Esophagus squamous epithelium (tissue), 5 donors: ENCODE measurements at regions not wholly inside any gene's neighbourhood (a gene's known extent, or its start where the extent isn't known, plus 50 kb on each side); places are given as distances from the start of the nearest gene placed in this dataset.
"Not testable (repeated sequence)": the region's sequence is repeated elsewhere in the genome, so short reads cannot be mapped to it uniquely, and the experiment has no call there.

Experiments used
- DNase-seq: peaks from one replicate; lab custom pipeline; 2025; lab: John Stamatoyannopoulos, UW
- H3K27ac ChIP-seq, 4 donors: fragments of 200-600 bp; sonication (generic); one replicate each; pipeline ENCODE4 v1.5.1; 2016 to 2019; ENCODE audit warnings: mild to moderate bottlenecking in 1 of 4
- H3K27me3 ChIP-seq, 4 donors: fragments of 200-600 bp; sonication (generic); 1 replicate in 3 of 4; 2 replicates in 1 of 4; pipeline versions ENCODE4 v1.5.1 to v1.6.0; 2017 to 2021; ENCODE audit warnings: antibody characterized with exemption in 1 of 4
- H3K36me3 ChIP-seq, 3 donors: fragments of 200-600 bp; sonication (generic); one replicate each; pipeline ENCODE4 v1.5.1; 2016 to 2019
- H3K4me1 ChIP-seq, 3 donors: fragments of 200-600 bp; sonication (generic); one replicate each; pipeline ENCODE4 v1.5.1; 2017 to 2019
- H3K4me3 ChIP-seq, 4 donors: fragments of 200-600 bp; sonication (generic); 1 replicate in 3 of 4; 2 replicates in 1 of 4; pipeline ENCODE4 v1.5.1; 2016 to 2019; ENCODE audit warnings: mild to moderate bottlenecking in 2 of 4, moderate library complexity in 1 of 4
- H3K9me3 ChIP-seq, 3 donors: fragments of 200-600 bp; sonication (generic); one replicate each; pipeline ENCODE4 v1.5.1; 2016 to 2019
- POLR2A ChIP-seq, 4 donors: fragments of 450-650 bp; IDR thresholded peaks; one replicate each; pipeline ENCODE4 v1.6.1; 2017; ENCODE audit warnings: antibody characterized with exemption in 4 of 4, mild to moderate bottlenecking in 4 of 4, moderate library complexity in 3 of 4
- WGBS, 2 donors: methylation state at CpG; one replicate each; pipeline ENCODE4 v1.1.5; 2018; 5-methylcytosine and 5-hydroxymethylcytosine counted together
- intact Hi-C: fragments of 100-400 bp; cut with DNase I; formaldehyde crosslinking; loops from one replicate; pipeline ENCODE4 v1.15.0; 2022
- TF ChIP-seq, protein P1 (sequence below), 6 experiments: fragments of 450-650 bp in 4 of 6; fragments of 200-600 bp in 2 of 6; sonication (generic) in 2 of 6; IDR thresholded peaks; one replicate each; pipeline ENCODE4 v1.5.1; 2016 to 2019; ENCODE audit warnings: antibody characterized with exemption in 6 of 6, mild to moderate bottlenecking in 4 of 6, moderate library complexity in 4 of 6
- donor health status: DM: yes; HTN: yes; CAD: no.

DNA sequence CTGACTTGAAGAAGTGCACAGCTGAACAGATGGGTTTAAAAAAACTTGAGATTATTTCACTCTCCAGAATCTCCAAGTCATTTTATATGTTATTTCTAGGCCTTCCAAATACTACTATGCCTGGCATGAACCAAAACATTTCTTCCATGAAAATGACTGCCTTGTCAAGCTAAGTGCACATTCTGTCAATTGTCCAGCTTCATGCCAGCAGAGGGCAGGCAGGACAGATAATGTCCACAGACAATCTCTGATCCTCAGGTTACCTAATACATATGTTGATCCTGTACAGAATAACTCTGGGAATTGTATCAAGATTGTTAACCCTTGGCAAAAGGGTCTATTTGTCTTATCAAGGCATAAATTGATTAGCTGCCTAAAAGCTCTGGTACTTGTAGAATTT lies 229.5 kb downstream of the AASDHPPT start:
- Histone ChIP-seq H3K27ac (no peak overlapping the region), H3K9me3 (peaks cover 0 to 9% (median 0%) of the 10 kb centered on the region in 3 donors), H3K4me1 (peaks cover 0 to 13% (median 0%) of the 10 kb centered on the region in 3 donors), H3K27me3 (no peaks in the 10 kb centered on the region), H3K4me3 (no peak overlapping the region), H3K36me3 (no peaks in the 10 kb centered on the region)
- TF ChIP-seq, protein P1, sequence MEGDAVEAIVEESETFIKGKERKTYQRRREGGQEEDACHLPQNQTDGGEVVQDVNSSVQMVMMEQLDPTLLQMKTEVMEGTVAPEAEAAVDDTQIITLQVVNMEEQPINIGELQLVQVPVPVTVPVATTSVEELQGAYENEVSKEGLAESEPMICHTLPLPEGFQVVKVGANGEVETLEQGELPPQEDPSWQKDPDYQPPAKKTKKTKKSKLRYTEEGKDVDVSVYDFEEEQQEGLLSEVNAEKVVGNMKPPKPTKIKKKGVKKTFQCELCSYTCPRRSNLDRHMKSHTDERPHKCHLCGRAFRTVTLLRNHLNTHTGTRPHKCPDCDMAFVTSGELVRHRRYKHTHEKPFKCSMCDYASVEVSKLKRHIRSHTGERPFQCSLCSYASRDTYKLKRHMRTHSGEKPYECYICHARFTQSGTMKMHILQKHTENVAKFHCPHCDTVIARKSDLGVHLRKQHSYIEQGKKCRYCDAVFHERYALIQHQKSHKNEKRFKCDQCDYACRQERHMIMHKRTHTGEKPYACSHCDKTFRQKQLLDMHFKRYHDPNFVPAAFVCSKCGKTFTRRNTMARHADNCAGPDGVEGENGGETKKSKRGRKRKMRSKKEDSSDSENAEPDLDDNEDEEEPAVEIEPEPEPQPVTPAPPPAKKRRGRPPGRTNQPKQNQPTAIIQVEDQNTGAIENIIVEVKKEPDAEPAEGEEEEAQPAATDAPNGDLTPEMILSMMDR (IDR thresholded peaks at IDR 0.05), result no peak
- no peak for TF ChIP-seq POLR2A (IDR thresholded peaks at IDR 0.05)
- intact Hi-C loops, result no loop called here
- DNase-seq, result no peak

GRCh38 chr11:106309070-106309684 lies 231.7 kb downstream of the AASDHPPT start:
- WGBS, 2 donors, result 67 to 72% methylated on average over 2 of the region's 2 CpGs
- no peaks in the 10 kb centered on the region for H3K36me3 ChIP-seq
- no peaks in the 10 kb centered on the region for H3K9me3 ChIP-seq
- intact Hi-C loops, result no loop called here
- no peak overlapping the region for H3K4me3 ChIP-seq
- no peak for TF ChIP-seq POLR2A (IDR thresholded peaks at IDR 0.05)
- TF ChIP-seq, protein P1 (IDR thresholded peaks at IDR 0.05), result no peak
- no peaks in the 10 kb centered on the region for H3K27me3 ChIP-seq
- DNase-seq, result no peak
- peaks cover 0 to 13% (median 0%) of the 10 kb centered on the region in 3 donors for H3K4me1 ChIP-seq
- H3K27ac ChIP-seq, result no peak overlapping the region

GRCh38 chr11:106311531-106312230 lies 234.2 kb downstream of the AASDHPPT start:
- Histone ChIP-seq H3K27ac (no peak overlapping the region), H3K36me3 (no peaks in the 10 kb centered on the region), H3K4me1 (no peaks in the 10 kb centered on the region), H3K4me3 (no peak overlapping the region), H3K27me3 (no peaks in the 10 kb centered on the region), H3K9me3 (no peaks in the 10 kb centered on the region)
- TF ChIP-seq POLR2A (IDR thresholded peaks at IDR 0.05), result no peak
- TF ChIP-seq, protein P1 (IDR thresholded peaks at IDR 0.05), result no peak
- intact Hi-C loops, result no loop called here
- WGBS, 2 donors, result 76 to 79% methylated on average over 3 of the region's 3 CpGs
- no peak for DNase-seq

- intact Hi-C loops, H3K36me3 ChIP-seq, H3K4me1 ChIP-seq, H3K4me3 ChIP-seq, DNase-seq, H3K27ac ChIP-seq, H3K9me3 ChIP-seq, H3K27me3 ChIP-seq: not testable (repeated sequence)
- 100% methylated on average over 2 of the region's 36 CpGs; no CpG with 5 or more reads in 1 of the 2 donors for WGBS, 2 donors
Measured at GRCh38 chr11:106317208-106317773, 239.8 kb downstream of the AASDHPPT start.

DNA sequence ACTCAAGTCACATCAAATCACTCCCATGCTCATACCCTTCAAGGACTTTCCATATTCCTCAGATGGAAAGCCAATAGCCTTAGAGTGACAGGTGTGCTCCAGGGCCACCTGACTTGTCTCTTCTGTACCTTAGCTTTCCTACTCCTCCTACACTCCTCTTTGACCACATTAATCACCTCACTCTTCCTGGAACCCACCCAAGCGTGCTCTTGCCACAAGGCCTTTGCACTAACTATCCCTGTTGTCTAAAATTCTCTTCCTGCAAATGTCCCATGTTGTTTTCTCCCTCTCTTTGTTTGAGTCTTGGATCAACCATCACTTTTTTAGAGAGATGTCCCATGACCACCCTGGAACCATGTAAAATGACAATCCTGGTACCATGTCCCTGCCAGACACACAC lies 244.1 kb downstream of the AASDHPPT start:
- no peaks in the 10 kb centered on the region for H3K36me3 ChIP-seq
- H3K4me1 ChIP-seq, result no peaks in the 10 kb centered on the region
- no peaks in the 10 kb centered on the region for H3K9me3 ChIP-seq
- WGBS, 2 donors, result 73 to 75% methylated on average over 1 of the region's 1 CpG
- TF ChIP-seq POLR2A (IDR thresholded peaks at IDR 0.05), result no peak
- TF ChIP-seq, protein P1 (IDR thresholded peaks at IDR 0.05), result no peak
- no peaks in the 10 kb centered on the region for H3K27me3 ChIP-seq
- H3K4me3 ChIP-seq, result no peak overlapping the region
- no peak for DNase-seq
- no peak overlapping the region for H3K27ac ChIP-seq
- intact Hi-C loops, result no loop called here
